ENCODE measurements at regions not wholly inside any gene's neighbourhood (a gene's known extent, or its start where the extent isn't known, plus 50 kb on each side); places are given as distances from the start of the nearest gene placed in this dataset.
"Not testable (repeated sequence)": the region's sequence is repeated elsewhere in the genome, so short reads cannot be mapped to it uniquely, and the experiment has no call there.

DNA sequence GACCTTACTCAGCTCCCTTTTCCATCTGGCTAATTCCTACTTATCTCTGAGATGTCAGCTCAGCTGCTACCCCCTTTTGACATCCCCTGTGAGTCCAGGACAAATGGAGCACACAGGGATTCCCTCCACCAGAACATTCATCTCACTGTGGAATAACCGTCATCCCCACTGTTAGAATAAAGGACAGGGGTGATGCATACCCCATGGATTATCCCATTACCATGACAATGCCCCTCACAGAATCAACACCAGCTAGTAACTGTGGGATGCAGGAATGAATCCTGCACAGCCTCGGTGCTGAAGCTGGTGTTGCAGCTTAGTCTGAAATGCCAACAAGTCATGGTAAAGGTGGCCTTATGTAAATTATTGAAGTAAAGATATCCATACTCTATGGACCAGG lies 624.8 kb upstream of the RAB6C start:
- DNase-seq = no peak

DNA sequence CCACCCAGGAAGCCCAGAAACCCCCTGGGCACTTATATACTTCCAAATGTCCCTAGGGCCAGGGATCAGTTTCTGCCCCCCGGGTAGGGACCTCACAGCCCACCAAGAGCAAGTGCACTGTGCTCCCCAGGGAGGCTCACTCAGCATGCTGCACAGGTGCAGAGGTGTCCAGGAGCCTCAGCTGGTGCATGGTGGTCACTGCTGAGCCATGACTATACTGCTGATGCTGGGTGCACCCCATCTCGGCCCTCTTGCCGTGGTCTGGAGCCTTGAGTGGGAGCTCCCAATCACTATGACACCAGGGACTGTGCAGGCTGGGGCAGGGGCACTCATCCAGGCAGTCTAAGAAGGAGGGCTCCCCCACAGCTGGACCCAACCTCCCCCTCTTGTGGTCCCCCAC lies 617.8 kb upstream of the RAB6C start:
- no peak for DNase-seq

DNA sequence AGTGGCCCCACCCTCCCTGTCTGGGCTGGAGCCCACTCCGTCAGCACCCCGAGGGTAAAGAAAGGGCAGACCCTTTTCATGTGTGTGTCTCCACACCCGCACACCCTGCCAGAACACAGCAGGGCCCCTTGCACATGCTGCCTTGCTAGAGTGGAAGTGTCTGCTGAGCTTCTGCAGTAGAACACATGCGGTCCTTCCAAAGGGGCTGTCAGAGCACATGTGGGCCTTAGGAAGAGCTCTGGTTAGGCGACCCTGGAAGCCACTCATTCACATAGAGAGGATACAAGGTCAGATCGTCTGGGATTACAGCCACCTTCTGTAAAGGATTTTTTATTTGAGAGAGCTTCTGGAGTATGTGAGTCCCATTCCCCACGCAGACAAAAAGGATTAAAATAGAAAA lies 613.2 kb upstream of the RAB6C start:
- DNase-seq = no peak

DNA sequence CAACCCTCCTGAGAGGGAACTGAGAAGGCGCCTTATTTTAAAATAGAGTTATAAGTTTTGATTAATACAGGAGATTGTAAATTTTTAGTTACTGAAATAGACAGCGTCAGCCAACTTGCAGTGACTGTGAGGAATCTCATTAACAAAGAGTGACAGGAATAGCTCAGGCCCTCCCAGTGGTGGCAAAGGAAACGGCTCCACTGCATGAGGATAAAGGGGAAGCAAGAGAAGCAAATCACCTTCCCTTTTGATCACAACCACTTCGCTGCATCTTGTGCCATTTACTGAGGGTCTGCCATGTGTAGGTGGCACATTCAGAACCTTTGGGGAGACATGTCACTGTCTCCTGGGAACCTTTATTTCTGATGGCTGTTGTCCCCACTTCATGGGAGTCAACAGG lies 612.4 kb upstream of the RAB6C start:
- DNase-seq = no peak

DNA sequence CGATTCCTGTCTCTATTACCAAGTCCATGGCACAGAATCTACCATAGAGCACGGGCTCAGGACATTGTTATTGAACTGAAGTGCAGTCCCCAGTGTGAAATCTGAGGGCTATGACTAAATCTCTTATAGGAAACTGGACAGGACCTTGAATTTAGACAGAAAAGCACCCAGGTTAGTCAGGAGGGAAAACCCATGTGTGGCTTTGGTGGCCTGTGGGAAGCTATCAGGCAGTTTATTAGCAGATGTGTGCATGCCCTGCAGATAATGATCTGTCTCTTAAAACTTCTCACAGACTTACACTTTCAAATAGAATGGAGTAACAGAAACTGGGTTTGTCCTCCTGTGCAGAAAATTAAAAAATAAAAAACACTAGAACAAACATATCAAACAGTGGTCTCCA lies 610.0 kb upstream of the RAB6C start:
- DNase-seq = no peak

DNA sequence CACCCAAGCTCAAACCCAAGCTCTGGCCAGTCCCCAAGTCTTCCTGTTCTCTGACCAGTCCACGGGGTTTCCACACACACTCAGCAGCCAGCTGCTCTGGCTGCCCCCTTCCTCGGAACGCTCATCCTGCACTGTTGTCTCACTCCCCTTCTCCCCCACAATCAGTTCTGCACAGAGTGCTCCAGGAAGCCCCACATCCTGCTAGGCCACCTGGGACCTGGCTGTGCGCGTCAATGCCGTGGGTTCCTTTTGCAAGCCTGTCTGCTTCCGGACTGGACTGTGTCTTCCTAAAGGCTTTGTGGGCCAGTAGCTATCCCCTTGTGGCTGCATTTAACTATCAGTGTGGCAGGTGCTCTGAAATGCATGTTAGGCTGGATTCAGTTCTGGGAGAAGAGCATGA lies 605.0 kb upstream of the RAB6C start:
- no peak for DNase-seq

DNA sequence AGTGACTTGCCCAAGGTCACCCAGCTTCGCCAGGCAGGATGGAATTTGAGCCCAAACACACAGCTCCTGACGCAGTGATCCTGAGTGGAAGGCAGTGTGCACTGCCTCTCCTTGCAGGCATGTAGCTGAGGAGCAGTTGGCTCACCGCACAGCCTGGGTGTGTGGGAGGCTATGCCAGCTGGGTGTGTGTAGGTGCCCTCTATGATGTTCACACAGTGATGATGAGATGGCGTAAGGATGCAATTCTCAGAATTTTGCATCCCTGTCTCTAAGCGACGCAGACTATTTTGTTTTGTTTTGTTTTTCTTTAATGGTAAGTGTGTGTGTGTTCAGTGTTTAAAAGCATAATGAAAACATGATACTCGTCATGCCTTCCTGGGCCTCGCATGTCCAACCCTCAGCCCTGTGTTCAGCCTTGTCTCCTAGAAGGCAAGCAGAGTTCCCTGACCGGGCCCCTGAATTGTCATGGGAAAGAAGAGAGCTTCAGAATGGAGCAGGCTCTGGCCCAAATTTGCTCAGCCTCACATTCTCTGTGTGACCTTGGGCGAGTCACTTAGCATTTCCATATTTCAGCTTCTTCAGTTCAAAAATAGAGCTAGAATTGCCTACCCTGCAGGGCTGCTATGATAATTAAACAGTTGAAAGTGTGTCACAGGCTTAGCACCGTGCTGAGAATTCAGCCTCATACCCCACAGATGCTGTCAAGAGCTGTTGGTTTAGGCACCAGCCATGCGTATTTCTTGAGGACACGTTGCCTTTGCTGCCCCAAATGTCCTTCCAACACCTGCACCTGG lies 603.6 kb upstream of the RAB6C start:
- no peak for DNase-seq

DNA sequence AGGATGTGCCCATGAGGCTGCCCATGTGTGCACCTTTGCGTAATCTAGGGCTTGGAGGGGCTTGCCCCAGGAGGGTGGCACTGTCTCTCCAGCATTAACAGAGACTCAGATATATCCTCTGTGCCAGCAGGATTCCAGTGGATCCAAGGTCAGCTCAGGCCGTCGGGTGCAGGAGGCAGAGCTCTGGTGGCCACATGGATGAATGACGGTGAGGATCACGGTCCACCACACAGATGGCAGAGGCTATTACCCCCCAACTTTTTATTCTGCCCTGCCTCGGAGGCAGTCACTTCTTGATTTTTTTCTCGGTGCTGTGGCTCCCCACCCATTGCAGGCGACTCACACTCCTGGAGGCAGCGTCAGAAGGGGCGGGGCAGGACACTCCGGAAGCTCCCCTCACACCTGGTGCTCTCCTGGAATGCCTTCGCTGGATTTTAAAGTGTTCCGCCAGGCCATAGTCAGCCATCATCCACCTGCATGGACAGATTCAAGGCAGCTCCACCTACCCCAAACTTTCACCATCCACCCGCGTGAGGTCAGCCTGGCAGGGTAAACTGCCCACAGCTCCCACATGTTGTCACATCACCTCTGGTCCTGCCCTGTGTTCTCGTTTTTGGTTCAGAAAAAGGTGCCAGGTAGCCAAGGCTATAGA lies 602.9 kb upstream of the RAB6C start:
- no peak for DNase-seq

DNA sequence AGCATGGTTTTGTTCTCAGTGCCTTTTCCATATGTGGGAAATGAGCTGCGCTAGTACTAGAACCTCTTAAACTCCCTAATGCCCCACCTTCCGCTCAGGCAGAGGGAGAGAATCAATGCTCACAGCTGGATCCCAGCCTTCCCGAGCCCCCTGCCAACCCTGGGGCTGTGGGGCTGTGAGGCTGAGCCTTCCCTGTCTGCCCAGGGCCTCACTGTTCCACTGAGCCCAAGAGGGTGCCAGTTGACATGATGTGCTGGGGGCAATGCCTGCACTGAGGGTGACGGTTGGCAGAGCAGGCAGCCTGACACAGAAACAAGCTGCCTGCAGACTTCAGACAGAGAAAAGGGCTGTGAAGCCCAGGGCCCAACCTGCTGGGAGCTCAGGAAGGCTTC lies 602.4 kb upstream of the RAB6C start:
- DNase-seq = no peak

DNA sequence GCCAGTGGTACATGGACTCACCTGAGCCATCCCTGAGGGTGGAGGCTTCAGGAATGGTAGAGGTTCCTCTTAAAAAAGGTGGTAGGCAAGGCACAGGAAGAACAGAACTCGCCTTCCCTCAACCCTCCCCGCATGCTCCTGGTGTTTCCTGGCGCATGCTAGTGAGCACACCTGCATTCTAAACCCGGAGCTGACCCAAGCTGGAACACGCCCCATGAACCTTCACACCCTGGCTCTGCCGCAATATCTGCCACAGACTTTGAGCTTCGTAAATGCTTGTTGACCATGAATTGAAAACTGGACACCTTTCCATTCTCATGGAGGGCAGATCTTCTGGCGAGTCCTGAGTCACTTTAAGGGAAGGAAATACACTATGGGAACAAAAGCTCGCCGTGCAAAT lies 601.3 kb upstream of the RAB6C start:
- no peak for DNase-seq

DNA sequence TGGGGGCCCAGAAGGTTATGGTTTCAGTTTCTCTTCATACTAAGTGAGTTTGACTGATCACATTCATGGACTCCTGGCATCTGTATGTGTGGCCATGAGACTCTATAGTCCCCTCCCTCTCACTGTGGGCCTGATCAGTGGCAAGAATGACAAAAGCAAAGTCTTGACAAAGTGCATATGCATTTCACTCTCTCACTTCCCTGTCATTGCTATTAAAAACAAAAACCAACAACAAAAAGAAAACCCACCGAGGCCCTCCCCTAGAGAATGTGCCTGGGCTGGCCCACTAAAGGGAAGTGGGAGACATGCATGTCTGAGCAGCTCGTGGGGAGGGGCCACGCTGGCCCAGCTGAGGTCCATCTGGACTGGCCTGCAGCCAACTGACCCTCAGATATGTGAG lies 600.1 kb upstream of the RAB6C start:
- DNase-seq = no peak

DNA sequence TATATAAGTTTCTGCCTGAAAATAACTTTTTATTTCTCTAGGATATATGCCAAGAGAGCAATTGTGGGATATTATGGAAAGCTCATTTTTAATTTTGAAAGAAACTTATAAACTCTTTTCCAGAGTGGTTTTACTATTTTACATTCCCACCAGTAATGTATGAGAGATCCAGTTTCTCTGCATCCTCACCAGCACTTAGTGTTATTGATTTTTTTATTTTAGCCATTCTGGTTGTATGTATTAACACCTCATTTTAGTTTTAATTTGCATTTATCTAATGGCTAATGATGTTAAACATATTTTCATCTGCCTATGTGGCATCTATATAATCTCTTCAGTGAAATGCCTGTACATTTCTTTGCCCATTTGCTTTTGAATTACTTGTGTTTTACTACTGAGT lies 597.7 kb upstream of the RAB6C start:
- no peak for DNase-seq

DNA sequence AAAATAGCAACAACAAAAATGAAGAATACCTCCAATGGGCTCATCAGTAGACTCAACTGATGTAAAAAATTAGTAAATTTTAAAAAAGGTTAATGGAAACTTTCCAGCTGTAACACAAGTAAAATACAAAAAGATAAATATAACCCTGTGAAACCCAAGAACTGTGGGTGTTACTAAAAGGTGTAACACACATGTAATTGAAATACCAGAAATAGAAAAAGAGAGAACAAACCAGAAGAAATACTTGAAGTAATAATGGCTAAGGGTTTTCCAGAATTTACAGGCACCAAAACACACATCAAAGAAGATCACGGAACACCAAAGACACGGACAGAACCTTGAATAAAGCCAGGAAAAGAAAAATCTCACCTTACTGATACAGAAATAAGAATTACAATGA lies 590.6 kb upstream of the RAB6C start:
- no peak for DNase-seq

DNA sequence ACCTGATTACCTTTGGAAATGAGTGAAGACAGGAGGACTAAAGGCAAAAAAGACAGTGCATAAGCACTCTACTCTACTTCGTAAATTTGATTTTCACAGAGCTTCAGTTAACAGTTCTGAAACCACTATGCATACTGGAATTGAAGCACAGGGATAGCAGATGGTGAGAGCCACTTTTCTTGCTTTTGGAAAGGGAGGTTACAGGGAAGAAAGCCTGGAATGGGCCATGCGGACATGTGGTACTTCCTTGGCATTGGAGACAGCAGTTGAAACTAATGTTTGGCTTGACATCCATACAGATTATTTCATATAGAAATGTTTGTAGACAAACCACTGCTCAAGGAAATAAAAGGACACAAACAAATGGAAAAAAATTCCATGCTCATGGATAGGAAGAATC lies 585.6 kb upstream of the RAB6C start:
- no peak for DNase-seq

DNA sequence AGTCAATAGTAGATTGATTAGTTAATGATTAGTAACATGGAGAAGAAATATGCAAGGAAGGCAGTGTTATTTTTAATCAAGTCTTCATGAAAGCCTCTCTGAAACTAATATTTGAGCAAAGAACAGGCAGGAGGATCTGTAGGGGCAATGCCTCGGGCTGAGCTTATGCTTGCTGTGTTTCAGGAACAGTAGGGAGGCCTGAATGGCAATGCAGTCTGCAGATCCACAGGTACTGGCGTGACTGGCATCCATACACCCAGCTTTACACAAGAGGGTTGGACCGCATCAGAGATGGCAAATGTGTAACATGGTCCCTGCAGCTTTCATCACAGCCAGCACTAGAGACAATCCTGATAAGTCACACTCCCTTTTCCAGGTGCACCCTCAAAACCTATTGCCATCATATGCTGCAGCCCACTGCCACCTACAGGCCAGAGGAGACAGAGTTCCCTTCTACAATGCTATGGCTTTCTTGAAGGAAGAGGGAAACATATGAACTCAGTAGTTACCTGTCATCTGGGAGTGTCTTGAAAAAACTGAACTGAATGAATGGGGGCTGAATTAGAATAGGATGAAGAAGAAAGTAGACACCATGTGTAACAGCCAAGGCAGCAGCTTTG lies 582.4 kb upstream of the RAB6C start:
- DNase-seq = peak; percentile 55

DNA sequence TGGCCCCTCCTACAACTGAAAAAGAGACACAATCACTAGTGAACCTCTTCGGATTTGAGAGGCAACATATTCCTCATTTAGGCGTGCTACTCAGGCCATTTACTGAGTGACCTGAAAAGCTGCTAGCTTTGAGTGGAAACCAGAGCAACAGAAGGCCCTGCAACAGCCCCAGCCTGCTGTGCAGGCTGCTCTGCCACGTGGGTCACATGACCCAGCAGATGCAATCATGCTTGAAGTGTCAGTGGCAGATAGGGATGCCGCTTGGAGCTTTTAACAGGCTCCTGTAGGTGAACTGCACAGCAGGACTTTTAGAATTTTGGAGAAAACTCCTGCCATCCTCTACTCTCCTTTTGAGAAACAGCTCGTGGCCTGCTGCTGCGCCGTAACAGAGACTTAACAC lies 578.6 kb upstream of the RAB6C start:
- peak; percentile 74 for DNase-seq

DNA sequence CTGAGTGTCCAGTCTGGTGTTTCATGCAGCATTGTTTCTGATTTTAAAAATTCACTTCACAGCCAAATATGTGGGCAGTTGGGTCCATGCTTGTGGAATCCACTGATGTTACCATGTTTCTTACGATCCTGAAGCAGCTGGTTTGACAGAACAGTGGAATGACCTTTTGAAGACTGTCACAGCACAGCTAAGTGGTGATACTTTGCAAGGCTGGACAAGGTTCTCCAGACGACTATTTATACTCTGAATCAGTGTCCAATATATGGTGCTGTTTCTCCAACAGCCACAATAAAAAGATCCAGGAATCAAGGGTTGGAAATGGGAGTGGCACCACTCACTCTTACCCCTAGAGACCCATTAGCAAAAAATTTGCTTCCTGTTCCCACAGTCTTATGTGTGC lies 577.4 kb upstream of the RAB6C start:
- no peak for DNase-seq

DNA sequence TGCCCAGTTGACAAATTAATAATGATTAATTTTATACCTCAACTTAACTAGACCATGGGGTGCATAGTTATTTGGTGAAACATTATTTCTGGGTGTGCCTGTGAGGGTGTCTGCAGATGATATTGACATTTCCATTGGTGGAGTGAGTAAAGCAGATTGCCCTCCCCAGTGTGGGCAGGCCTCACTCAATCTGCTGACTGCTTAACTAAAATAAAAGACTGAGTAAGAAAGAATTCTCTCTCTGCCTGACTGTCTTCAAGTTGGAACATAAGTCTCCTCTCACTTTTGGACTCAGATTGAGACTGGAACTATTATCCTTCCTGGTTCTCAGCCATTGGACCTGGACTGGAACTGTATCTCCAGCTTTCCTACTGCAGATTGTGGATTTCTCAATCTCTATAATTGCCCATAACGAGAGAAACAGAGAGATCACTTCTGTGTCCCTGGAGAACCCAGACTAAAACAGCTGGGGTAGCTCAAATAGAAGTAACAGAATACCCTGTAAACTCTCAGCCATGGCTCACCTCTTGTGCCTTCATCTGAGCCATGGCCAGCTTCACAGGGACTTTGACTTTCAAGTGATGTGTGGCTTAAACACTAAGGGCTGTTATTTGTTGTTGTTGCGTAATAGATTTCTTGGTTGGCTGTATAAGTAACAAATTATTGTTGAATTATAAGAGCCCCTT lies 575.3 kb upstream of the RAB6C start:
- DNase-seq = no peak

DNA sequence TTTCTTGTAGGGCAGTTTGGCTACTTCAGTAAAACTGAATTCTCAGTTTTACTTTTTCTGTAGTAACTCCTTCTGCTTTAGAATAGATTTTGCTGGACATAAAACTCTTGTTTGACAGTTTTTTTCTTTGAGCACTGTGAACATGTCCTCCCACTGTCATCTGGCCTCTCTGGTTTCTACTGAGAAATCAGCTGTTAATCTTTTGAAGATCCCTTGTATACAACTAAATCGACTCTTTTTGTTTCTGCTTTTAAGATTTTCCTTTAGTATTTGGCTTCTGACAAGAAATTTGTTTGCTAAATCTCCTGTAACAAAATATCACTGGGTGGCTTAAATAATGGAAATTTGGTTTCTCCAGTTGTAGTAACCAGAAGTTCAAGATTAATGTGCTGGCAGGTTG lies 570.9 kb upstream of the RAB6C start:
- DNase-seq = no peak

DNA sequence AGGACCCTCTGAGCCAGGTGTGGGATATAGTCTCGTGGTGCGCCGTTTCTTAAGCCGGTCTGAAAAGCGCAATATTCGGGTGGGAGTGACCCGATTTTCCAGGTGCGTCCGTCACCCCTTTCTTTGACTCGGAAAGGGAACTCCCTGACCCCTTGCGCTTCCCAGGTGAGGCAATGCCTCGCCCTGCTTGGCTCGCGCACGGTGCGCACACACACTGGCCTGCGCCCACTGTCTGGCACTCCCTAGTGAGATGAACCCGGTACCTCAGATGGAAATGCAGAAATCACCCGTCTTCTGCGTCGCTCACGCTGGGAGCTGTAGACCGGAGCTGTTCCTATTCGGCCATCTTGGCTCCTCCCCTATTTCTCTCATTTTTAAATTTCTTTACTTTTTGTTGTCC lies 562.4 kb upstream of the RAB6C start:
- DNase-seq = not testable (repeated sequence)

DNA sequence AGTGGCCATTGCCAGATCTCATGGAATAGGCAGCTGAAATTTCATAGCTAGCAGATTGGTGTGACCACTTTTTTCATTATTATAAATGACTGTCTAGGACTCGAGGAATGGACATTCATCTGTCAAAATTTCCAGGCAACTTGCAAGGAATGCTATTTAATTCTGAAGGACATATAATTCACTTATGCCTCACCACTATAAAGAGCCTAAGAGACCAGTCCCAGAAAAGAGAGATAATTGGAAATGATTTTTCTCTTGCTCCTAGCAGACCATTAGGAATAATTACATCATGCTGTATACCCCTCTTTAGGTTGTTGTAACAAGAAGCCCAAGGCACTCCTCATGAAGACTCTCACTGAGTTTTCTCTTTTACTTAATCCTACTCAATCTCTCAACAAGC lies 557.4 kb upstream of the RAB6C start:
- DNase-seq = no peak

DNA sequence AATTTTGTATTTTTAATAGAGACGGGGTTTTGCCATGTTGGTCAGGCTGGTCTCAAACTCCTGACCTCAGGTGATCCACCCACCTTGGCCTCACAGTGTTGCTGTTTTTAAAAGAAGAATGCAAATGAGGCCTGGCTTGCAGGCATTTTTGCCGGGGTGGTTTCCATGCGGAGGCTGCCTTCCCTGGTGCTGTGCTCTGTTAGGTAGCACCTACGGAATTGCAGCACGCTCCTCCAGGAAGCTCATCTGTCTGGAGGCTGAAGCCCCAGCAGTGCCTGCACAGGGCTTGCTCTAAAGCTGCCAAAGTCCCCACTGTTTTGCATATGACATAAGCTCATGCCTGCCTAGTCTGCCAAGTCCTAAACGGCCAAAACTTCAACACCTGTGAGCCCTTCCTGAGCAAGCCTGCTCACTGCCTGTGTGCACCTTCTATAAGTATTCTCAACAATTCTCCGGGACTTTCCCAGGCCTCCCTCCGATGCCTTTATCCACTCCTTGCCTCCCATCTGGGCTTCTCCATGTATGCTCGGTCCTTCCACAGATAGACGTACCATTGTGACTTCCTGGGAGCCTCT lies 551.3 kb upstream of the RAB6C start:
- DNase-seq = no peak

DNA sequence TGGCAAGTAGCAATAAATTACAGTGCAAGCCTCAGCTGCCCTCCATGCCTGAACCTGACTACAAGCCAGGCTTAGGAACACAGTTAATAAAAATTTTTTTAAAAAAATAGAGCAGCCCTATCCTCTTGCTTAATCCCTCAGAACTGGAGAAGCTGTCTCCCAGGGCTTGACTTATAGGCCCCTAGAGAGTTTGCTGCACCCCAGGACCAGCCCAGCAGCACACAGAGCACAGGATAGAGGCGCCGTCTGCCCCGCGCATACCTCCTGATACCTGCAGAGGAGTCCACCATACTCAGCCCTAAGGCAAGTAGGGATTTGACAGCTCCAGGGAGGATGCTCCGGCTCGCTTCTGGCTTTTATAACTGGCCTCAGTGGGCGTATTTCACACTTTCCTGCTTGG lies 548.6 kb upstream of the RAB6C start:
- DNase-seq = no peak

DNA sequence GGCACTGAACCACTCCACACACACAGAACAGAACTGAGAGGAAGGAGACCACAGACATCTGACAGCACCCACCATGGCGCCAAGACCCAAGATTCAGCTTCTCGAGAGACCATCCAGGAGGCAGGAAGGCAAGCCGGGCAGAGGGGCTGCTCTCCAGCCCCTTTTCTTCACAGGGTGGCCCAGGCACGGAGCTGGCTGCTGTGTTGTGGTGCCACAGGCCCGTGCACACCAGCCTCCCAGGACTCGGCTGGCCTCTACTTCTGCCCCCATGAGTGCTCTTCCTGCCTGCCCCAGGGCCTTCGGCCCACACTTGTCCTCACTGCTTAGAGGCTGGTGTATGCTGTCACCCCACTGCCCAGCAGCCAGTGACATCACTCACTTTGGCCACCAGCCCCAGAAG lies 547.6 kb upstream of the RAB6C start:
- DNase-seq = no peak
